ENCODE measurements at regions not wholly inside any gene's neighbourhood (a gene's known extent, or its start where the extent isn't known, plus 50 kb on each side); places are given as distances from the start of the nearest gene placed in this dataset.

DNA sequence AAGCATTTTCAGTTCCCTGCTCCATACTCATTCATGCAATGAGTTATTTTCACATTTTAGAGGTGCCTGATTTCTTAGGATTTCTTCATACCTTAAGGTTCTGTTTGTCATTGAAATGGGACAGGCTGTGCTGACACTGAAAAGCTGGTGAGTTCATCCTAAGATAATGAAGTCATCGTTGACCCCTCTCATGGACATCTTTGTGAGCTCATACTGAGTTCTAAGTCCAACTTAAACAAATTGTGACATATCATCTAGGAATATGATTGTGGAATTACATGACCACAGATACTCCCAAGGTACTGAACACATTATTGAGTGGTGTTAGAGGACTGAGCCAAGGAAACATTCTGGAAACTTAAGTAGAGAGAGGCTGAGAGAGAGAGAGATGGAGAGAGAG is 224.8 kb upstream of the JAG1 start:
- Histone ChIP-seq H3K4me2 (no peak overlapping the region), H3K4me1 (ENCODE audit: insufficient read depth) (peaks cover 7% of the 10 kb centered on the region; the same call in 1 of the 2 replicates), H3K36me3 (ENCODE audit: insufficient read depth) (no peaks in the 10 kb centered on the region), H3K9me2 (ENCODE audit: insufficient read depth) (peaks cover 4% of the 10 kb centered on the region; the same call in 1 of the 2 replicates), H3K4me3 (no peak overlapping the region), H3F3A (replicated peaks; ENCODE audit: low read depth) (no peaks in the 10 kb centered on the region), H3K79me2 (replicated peaks; ENCODE audit: insufficient read depth) (no peaks in the 10 kb centered on the region), H4K20me1 (replicated peaks; ENCODE audit: insufficient read depth) (no peaks in the 10 kb centered on the region), H3K27me3 (ENCODE audit: insufficient read depth) (no peaks in the 10 kb centered on the region), H3K27ac (ENCODE audit: low read depth) (no peak overlapping the region), H2AFZ (no peak overlapping the region)
- no peak for ATAC-seq
- TF ChIP-seq CREB1 (CRISPR knock-in tag; IDR thresholded peaks at IDR 0.05; ENCODE audit: low read depth) (no peak), STAT1 (IDR thresholded peaks at IDR 0.05; ENCODE audit: unreplicated experiment) (no peak), ZNF114 (CRISPR knock-in tag; IDR thresholded peaks at IDR 0.05) (no peak), EZH2phosphoT487 (IDR thresholded peaks at IDR 0.05; ENCODE audit: unreplicated experiment) (no peak)
- TF ChIP-seq, protein P1, sequence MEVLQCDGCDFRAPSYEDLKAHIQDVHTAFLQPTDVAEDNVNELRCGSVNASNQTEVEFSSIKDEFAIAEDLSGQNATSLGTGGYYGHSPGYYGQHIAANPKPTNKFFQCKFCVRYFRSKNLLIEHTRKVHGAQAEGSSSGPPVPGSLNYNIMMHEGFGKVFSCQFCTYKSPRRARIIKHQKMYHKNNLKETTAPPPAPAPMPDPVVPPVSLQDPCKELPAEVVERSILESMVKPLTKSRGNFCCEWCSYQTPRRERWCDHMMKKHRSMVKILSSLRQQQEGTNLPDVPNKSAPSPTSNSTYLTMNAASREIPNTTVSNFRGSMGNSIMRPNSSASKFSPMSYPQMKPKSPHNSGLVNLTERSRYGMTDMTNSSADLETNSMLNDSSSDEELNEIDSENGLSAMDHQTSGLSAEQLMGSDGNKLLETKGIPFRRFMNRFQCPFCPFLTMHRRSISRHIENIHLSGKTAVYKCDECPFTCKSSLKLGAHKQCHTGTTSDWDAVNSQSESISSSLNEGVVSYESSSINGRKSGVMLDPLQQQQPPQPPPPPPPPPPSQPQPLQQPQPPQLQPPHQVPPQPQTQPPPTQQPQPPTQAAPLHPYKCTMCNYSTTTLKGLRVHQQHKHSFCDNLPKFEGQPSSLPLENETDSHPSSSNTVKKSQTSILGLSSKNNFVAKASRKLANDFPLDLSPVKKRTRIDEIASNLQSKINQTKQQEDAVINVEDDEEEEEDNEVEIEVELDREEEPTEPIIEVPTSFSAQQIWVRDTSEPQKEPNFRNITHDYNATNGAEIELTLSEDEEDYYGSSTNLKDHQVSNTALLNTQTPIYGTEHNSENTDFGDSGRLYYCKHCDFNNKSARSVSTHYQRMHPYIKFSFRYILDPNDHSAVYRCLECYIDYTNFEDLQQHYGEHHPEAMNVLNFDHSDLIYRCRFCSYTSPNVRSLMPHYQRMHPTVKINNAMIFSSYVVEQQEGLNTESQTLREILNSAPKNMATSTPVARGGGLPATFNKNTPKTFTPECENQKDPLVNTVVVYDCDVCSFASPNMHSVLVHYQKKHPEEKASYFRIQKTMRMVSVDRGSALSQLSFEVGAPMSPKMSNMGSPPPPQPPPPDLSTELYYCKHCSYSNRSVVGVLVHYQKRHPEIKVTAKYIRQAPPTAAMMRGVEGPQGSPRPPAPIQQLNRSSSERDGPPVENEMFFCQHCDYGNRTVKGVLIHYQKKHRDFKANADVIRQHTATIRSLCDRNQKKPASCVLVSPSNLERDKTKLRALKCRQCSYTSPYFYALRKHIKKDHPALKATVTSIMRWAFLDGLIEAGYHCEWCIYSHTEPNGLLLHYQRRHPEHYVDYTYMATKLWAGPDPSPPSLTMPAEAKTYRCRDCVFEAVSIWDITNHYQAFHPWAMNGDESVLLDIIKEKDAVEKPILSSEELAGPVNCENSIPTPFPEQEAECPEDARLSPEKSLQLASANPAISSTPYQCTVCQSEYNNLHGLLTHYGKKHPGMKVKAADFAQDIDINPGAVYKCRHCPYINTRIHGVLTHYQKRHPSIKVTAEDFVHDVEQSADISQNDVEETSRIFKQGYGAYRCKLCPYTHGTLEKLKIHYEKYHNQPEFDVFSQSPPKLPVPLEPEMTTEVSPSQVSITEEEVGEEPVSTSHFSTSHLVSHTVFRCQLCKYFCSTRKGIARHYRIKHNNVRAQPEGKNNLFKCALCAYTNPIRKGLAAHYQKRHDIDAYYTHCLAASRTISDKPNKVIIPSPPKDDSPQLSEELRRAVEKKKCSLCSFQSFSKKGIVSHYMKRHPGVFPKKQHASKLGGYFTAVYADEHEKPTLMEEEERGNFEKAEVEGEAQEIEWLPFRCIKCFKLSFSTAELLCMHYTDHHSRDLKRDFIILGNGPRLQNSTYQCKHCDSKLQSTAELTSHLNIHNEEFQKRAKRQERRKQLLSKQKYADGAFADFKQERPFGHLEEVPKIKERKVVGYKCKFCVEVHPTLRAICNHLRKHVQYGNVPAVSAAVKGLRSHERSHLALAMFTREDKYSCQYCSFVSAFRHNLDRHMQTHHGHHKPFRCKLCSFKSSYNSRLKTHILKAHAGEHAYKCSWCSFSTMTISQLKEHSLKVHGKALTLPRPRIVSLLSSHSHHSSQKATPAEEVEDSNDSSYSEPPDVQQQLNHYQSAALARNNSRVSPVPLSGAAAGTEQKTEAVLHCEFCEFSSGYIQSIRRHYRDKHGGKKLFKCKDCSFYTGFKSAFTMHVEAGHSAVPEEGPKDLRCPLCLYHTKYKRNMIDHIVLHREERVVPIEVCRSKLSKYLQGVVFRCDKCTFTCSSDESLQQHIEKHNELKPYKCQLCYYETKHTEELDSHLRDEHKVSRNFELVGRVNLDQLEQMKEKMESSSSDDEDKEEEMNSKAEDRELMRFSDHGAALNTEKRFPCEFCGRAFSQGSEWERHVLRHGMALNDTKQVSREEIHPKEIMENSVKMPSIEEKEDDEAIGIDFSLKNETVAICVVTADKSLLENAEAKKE (CRISPR knock-in tag; IDR thresholded peaks at IDR 0.05): no peak
- TF ChIP-seq, protein P2, sequence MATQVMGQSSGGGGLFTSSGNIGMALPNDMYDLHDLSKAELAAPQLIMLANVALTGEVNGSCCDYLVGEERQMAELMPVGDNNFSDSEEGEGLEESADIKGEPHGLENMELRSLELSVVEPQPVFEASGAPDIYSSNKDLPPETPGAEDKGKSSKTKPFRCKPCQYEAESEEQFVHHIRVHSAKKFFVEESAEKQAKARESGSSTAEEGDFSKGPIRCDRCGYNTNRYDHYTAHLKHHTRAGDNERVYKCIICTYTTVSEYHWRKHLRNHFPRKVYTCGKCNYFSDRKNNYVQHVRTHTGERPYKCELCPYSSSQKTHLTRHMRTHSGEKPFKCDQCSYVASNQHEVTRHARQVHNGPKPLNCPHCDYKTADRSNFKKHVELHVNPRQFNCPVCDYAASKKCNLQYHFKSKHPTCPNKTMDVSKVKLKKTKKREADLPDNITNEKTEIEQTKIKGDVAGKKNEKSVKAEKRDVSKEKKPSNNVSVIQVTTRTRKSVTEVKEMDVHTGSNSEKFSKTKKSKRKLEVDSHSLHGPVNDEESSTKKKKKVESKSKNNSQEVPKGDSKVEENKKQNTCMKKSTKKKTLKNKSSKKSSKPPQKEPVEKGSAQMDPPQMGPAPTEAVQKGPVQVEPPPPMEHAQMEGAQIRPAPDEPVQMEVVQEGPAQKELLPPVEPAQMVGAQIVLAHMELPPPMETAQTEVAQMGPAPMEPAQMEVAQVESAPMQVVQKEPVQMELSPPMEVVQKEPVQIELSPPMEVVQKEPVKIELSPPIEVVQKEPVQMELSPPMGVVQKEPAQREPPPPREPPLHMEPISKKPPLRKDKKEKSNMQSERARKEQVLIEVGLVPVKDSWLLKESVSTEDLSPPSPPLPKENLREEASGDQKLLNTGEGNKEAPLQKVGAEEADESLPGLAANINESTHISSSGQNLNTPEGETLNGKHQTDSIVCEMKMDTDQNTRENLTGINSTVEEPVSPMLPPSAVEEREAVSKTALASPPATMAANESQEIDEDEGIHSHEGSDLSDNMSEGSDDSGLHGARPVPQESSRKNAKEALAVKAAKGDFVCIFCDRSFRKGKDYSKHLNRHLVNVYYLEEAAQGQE (IDR thresholded peaks at IDR 0.05; ENCODE audit: unreplicated experiment): no peak
- Mint-ChIP-seq H3K27me3 (ENCODE audit: insufficient read depth, low read depth, poor library complexity) (peaks cover 2% of the 10 kb centered on the region), H3K27ac (no peak overlapping the region), H3K36me3 (ENCODE audit: low read depth) (no peaks in the 10 kb centered on the region), H3K4me3 (no peak overlapping the region), H3K9me3 (no peaks in the 10 kb centered on the region), H3K4me1 (peaks cover 12% of the 10 kb centered on the region; the same call in 2 of the 3 replicates)
- DNase-seq (ENCODE audit: low spot score): no peak

Measured in GM23338 (cell line).